HG02642 (cell line): ENCODE measurements at regions not wholly inside any gene's neighbourhood (a gene's known extent, or its start where the extent isn't known, plus 50 kb on each side); places are given as distances from the start of the nearest gene placed in this dataset.

Experiments
- ATAC-seq: cut with Tn5 transposase; IDR thresholded peaks from one replicate; pipeline ENCODE4 v1.9.1; 2021; ENCODE audit warnings: mild to moderate bottlenecking; ENCODE audit not compliant: unreplicated experiment, poor library complexity

DNA sequence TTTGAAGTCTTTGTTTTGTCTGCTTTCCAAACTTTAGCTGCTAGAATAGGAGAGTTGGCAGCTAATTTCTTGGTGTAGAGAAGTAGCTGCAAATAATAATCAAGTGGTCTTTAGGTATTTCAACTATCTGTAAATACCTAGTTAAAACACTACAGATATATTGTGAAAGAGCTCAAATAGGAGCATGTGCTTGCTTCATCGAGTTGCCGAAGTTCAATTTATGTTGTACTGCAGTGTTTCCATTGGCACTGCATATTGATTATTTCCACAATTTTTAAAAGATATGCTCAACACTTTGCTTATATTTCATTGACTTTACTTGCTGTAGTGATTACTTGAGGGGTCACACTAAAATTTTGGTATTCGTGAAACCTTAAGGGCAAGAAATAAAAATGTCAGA, 131.6 kb upstream of the BMP4 start:
- ATAC-seq: no peak

DNA sequence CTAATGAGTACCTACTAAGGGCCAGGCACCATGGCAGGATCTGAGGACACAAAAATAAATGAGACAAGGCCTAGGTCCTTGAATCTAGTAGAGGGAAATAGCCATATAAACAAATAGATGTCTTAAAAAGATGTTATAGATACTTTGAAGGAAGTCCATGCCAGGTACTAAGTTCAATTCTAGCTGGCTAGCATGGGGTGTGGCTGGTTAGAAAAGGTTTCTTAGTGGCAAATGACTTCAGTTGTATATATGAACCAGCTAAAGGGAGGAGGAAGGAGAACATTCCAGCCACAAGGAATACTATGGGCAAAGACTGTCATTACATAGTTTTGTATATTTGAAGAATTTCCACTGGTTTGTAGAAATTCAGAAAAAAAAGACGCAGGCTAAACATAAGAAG, 133.6 kb upstream of the BMP4 start:
- ATAC-seq: no peak

DNA sequence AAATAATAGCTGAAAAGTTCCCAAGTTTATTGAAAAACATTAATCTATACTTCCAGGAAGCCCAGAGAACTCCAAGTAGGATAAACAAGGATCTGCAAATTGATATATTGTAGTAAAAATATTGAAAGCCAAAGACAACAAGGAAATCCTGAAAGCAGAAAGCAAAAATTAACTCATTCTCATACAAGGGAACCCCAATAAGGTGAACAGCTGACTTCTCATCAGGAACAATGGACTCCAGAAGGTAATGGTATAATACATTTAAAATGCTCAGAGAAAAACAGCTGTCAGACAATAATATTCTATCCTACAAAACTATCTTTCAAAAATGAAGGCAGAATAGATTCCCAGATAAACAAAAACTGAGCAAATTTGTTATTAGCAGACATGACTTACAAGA, 138.1 kb upstream of the BMP4 start:
- no peak for ATAC-seq

DNA sequence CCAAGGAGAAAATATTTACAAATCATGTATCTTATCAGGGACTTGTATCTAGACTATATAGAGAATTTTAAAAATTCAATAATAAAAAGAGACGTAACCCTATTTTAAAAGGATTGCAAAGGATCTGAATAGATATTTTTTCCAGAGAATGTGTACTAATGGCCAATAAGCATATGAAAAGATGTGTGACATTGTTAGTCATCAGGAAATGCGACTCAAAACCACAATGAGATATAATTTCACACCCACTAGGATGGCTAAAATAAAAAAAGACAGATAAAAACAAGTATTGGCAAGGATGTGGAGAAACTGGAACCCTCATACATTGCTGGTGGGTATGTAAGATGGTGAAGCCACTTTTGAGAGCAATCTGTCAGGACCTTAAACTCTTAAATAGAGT, 141.9 kb upstream of the BMP4 start:
- no peak for ATAC-seq

DNA sequence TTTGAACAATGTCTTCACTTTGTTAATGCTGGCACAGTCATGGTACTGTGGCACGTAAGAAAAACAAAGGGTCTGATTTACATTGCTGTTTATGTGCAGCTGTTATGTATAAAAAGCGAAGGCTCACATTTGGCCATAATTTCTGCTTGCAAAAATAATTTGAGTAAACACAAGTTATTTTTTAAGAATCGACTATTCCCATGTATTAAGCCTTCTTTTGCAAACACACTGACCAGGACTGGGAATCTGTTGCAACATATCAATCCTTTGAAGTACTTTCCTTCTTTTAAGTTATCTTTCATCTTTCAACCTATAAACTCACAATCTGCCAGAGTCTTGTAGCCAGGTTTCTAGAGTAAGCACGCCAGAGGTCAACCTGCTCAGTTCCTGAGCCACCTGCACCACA, 145.4 kb upstream of the BMP4 start:
- no peak for ATAC-seq

DNA sequence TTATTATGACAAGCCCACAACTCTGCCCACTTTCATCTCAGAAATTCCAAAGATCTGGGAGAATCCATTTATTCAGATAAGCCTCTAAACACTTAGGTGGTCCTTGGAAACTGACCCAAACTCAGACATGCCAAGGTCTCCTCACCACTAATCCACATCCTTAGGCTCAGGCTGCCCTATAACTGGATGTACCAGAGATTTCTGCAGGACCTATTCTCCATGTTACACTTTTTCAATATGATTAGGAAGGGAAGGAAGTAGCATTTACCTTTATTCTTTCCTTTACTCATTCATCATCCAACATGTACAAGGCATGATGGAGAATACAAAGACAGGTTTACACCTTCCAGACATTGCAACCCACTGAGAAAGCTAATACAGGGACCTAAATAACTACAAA, 145.9 kb upstream of the BMP4 start:
- ATAC-seq: no peak

DNA sequence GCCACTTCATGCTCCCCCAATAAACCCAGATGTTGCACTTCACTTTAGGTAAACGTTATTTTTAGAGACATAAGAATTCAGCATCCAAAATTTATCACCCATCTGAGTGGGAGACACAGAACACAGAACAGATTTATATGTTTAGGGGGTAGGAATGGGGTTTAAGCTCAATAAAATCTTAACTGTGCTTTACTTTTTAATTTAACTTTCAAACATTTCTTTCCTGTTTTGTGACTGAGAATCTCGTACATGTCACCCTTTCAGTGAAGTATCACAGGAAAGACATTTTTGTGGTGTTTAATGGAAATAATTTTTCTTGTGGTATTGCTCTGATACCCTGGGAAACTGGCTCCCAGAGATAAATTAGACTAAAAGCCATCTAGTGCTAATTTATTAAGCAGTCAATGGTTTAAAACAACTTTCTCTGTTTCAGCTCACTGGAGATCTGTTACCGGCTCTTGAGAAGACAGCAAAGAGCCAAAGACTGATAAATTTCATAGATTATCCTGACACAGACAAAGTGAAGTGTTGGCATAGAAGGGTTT, 148.0 kb upstream of the BMP4 start:
- no peak for ATAC-seq

DNA sequence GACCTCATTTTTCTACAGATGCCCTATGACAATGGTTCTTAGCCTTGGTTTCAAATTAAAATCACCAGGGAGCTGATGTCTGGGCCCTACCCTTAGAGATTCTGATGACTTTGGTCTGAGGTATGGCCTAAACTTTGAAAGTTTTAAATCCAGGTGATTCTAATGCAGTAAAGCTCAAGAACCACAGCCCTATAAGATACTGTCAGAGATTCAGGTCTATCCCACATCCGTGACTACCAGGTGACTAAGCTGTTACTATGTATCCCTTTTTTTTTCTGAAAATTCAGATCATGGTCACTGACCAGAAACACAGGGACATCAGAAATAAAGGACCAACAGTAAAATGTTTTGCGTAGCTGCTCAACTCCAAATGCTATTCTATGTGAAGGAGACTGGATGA, 148.8 kb upstream of the BMP4 start:
- no peak for ATAC-seq

DNA sequence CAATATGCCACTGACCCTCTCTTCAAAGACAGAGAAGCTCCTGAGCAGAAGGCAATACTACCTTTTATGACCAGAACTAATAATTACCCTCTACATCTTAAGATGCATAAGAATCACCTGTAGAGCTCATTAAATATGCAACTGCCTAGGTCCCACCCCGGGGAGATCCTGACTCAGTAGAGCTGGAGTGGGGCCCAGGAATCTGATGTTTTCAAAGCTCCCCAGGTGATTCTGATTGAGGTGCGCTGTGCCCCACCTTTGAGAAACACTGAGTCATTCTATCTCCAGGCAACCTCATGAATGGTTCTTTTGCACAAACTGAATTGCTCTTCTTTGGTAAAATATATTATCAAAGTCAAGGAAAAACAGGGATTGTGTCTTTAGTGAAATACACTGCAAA, 149.3 kb upstream of the BMP4 start:
- no peak for ATAC-seq

DNA sequence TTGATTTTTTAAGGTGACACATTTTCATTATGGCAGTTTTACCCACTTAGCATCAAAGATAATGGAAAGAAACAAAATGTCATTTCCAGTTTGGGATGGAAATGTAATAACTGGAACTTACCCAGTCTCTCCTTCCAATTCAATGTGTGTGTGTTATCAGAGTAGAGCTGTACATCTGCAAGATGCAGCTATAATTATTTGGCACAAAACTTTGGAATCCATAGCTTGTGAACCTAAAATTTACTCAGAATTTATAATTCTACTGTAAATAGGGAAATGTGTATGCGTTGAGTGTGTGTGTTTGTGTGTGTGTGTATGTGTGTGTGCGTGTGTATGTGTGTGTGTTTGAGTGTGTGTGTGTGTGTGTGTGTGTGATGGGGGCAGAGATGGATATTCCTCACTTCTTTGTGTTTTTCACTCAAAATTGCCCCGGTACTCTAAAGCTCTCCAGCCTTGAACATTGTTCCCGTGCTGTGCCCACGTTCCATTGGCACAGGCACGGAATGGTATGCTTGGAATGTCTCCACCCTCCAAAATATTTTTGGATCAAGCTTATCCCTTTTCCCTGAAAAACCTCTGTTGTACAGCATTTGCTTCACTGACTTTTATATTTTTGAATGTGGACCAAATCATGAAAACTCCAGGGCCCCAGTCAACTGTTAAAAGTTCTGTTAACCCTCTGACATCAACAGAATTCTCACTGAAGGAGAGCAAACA, 150.2 kb upstream of the BMP4 start:
- ATAC-seq: no peak

DNA sequence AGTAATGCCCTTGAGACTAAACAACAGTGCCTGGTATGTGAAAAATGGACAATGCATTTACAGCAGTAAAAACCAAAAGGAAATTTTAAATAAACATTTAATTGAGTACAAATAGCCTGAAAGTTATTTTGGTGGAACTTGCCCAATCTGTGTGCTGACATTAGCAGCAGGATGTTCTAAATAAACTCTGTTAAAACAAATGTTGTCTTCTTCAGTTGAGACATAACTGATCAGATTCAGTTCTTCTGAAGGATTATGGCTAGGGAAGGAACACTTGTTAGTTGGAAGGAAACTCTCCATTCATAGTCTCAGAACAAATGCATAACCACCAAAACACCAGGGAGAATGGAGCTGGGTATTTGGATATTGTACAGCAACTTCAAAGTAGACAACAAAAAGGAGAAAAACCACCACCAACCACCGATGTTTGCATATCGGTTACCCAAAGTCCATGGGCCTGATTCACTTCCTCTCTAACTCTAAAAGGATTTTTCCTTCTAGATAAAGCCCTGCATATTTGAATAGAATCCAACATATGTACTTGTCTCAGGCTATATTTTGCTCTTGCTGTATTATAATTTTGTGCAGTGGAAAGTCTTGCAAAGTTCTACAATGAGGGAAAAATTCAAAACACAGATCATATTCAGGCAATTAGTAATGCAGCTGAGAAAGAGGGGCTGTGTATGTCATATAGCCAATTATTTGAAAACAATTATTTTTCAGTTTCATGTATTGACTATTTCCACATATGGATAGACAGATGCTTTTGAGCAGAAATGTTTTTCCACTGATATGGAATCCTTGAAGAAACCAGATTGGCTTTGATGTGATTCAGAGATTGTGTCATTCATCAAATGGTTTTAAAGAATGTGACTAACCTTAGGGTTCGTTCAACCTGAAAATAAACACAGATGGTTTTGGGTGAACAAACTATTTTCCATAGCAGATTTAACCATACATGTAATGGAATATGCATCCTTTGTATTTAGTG, 152.2 kb upstream of the BMP4 start:
- no peak for ATAC-seq

DNA sequence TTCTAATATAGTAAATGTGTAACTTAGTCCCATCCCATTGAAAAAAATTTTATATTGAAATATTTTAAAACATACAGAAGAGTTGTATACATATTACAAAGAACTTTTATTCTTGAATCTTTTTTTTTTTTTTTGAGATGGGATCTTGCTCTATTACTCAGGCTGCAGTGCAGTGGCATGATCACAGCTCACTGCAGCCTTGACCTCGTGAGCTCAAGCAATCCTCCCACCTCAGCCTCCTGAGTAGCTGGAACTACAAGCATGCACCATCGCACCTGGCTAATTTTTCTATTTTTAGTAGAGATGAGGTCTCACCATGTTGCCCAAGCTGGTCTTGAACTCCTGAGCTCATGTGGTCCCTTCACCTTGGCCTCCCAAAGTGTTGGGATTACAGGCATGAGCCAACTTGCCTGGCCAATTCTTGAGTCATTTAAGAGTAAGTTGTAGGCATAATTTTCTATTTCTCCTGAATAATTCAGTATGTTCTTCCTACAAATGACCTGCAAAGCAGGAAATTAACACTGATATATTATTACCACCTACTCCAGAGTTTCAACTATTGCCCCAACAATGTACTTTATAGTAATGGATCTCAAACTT, 153.0 kb upstream of the BMP4 start:
- ATAC-seq: no peak

DNA sequence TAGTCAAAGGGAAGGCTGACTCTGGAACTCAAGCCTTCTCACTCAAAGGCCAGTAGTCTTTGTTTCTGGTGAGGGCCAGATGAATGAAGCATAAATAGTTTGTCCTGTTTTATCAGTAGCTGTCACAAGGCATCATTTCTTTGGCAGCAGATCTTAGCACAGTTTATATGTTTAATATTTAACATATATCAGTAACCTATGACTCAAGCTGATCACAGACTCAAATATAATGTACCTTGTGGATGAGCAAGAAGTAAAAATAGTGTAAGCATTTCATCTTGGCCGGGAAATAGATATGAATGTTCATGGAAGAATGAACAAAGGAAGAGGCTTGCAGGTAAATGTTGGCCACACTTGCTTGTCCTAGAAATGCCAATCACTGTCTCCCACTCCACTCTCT, 158.3 kb upstream of the BMP4 start:
- ATAC-seq: no peak

DNA sequence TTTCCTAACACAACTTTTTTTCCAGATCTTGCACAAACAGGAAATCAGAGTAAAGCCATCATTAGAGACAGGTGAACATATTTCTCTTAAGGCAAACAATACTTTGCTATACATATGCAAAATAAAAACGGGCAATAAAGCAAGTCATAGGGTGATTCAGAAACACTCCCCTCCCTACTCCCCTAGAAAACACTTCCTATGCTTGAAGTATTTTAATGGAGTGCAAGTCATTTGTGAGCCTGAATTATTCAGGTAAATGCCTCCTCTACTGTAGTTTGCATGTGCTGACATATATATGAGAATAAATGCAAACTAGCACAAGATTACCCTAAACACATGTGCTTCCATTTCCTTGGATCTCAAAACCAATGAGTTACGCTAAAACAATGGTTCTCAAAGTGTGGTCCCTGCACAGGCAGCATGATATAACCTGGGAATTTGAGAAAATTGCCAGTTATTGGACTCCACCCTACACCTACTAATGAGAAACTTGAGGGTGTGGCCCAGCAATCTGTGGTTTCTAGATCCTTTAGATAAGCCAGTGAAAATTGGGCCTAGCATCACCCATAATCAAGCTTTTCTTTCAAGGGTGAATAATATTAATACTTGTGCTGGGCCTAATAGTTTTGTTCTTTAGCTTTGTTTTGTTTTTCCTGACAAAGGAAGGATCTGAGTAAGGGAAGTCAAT, 159.7 kb upstream of the BMP4 start:
- ATAC-seq: no peak

DNA sequence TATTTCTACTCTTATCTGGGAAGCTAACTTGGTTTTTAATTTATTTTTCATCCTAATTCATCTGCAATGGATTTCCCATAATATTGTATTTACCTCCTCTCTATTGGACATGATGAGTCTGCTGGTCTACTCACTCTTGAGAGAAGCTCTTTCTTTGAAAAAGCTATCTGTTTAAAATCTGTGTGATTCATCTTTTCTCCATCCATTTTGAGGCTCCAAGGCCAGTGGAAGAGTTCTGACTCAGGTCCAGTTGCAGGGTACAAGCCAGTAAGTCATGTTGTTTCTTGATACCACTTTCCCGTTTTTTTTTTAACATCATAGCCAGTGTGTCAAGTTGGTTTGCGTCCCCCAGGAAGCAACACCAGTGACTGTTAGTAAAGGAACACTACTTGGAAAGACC, 160.3 kb upstream of the BMP4 start:
- no peak for ATAC-seq

DNA sequence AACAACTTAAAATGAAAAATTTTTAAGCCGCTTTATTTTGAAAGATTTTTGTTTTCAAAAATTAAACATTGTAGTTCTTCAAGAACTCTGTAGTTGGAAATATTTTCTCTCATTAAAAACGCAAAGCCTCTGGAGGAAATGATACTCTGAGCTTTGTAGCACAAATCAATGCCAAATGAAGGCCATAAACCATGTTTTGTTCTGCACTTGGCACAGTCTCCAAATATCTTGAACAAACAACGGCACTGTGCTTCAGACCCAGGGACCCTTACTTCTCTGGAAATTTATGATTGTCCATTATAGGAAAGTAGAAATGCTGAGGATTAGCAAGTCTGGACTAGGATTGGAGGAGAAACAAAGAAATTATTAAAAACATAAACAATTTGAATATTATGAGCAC, 160.8 kb upstream of the BMP4 start:
- no peak for ATAC-seq

DNA sequence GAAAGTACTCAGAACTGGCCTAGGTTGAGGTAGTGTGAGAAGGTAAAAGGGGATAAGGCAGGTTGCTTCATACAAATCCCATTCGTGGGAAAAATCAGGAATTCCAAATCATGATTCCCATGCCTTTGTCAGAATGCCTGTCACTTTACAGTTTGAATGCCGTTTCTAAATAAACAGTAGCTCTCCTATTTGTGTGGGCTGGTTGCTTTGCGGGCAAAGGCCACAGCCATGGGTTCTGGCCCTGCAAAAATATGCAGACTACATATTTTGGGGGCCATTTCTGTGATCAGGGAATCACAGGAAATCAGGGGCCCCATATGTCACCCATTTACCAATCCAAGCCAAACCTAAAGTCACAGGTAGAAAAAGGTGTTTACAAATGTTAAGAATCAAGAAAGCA, 161.3 kb upstream of the BMP4 start:
- no peak for ATAC-seq

DNA sequence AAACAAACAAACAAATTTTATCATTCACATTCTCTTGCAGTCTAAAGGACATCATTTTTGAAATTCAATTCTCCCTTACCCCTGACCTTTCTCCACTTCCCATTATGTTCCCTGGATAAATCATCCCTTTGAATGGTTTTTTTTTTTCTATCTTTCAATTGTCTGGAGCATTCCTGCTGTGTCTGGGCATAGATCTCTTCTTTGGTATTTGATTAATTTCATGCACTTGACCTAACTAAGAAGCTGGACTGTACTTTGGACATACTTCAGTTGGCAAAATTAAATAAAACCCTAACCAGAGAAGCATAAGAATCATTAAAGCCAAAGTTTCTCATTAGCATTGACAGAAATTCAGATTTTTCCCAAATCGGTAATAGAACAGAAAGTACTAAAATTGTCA, 163.6 kb upstream of the BMP4 start:
- no peak for ATAC-seq

DNA sequence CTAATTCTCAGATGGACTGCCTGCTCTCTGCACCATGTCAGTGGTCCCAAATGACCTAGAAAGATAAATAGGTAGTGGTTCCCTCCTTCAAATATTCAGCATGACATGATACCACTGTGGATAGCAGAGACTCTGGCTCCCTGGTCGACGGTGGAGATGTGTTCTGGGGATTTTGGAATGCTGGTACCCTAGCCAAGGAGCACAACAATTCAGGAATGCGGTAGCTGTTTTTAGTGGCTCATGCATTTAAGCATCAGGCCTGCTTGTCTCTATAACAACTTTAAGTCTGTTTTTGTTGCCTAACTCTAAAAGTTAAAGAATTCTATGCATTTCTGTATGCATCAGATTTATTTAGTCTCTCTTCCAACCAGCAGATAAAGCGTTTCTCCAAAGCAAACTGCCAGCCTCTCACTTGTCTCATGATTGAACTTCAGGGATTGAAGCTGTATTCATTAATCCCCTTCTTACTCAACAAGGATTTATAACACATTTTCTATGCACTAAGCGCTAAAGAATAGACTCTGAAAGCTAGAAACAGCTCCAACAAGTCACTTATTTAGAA, 164.9 kb upstream of the BMP4 start:
- no peak for ATAC-seq

DNA sequence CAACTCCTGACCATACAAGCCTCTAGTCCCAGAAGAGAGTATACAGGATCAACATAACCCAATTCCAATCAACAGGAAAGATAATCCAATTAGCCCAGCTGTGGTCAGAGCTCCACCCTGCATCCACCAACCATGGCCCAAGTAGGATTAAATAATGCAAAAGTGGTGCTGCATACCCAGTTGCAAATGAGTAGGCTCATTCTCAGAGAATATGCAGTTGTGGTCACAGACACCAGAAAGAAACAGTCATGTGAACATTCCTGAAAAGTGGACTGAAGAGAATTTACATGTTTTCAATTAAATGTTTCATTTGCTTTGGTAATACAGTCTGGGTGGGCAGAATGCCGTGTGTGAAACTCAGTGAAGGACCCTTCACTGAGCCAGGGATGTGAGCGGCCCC, 167.2 kb upstream of the BMP4 start:
- ATAC-seq: no peak
